GM12878 (cell line): ENCODE measurements at regions not wholly inside any gene's neighbourhood (a gene's known extent, or its start where the extent isn't known, plus 50 kb on each side); places are given as distances from the start of the nearest gene placed in this dataset.
A peak's percentile ranks its signal among the peaks of the same experiment; 100 is the strongest.

ENCODE experiments used
- ATAC-seq: fragments of 200-7000 bp; cut with Tn5 transposase; 3 replicates; pipeline ENCODE4 v1.9.1; 2020; ENCODE audit warnings: mild to moderate bottlenecking, moderate library complexity
- BruUV-seq: library from RNA; stranded (reverse); fragments of 400-500 nt; replicated peaks from 2 replicates; lab custom pipeline; 2021; lab: Mats Ljungman, UMichigan
- CTCF ChIA-PET: fragments of 300-600 bp; sonication (Branson Sonifier 250); formaldehyde crosslinking; extraction: SDS; loops from one replicate; lab custom pipeline; 2021; ENCODE audit warnings: inconsistent platforms; lab: Yijun Ruan, JAX
- POLR2A ChIA-PET: fragments of 350-600 bp; formaldehyde crosslinking; extraction: SDS; loops from one replicate; lab custom pipeline; 2021; ENCODE audit warnings: inconsistent platforms; lab: Charles Lee
- RAD21 ChIA-PET: fragments of 300-600 bp; sonication (Branson Sonifier 250); formaldehyde crosslinking; loops from one replicate; lab custom pipeline; 2023; ENCODE audit warnings: antibody characterized with exemption; ENCODE audit not compliant: unreplicated experiment; lab: Charles Lee
- SMC1A ChIA-PET: fragments of 300-600 bp; sonication (Branson Sonifier 250); formaldehyde crosslinking; loops from one replicate; lab custom pipeline; 2023; ENCODE audit not compliant: unreplicated experiment, uncharacterized antibody; lab: Charles Lee
- DNase-seq: peaks from one replicate; pipeline ENCODE4 v3.0.0-alpha.2; 2011; ENCODE audit warnings: low read depth, low spot score
- FAIRE-seq: peaks from 3 replicates; lab custom pipeline; 2011; peaks lifted over from hg19 to GRCh38; lab: Jason Lieb, UNC
- H2AFZ ChIP-seq: 2 replicates; pipeline ENCODE4 v1.6.0; 2011; ENCODE audit warnings: low read depth, low read length, control low read depth; ENCODE audit not compliant: control insufficient read depth
- H3K27ac ChIP-seq: 2 replicates; pipeline ENCODE4 v1.5.1; 2011; ENCODE audit warnings: control low read depth; ENCODE audit not compliant: control insufficient read depth, insufficient read depth
- H3K27me3 ChIP-seq, 2 experiments: replicated peaks in 1 of 2; 2 replicates each; pipeline versions ENCODE4 v1.6.0 to v1.6.1; 2011; ENCODE audit warnings: low read length in 1 of 2; ENCODE audit not compliant: control insufficient read depth in 2 of 2, insufficient read depth in 2 of 2
- H3K36me3 ChIP-seq, 2 experiments: 2 replicates each; pipeline ENCODE4 v1.5.1; 2011; ENCODE audit warnings: low read length in 1 of 2; ENCODE audit not compliant: control insufficient read depth in 2 of 2, insufficient read depth in 2 of 2
- H3K4me1 ChIP-seq: 2 replicates; pipeline ENCODE4 v1.6.1; 2011; ENCODE audit warnings: mild to moderate bottlenecking, low read length, moderate library complexity, mixed read lengths; ENCODE audit not compliant: control insufficient read depth, insufficient read depth
- H3K4me2 ChIP-seq: 2 replicates; pipeline ENCODE4 v1.6.0; 2011; ENCODE audit warnings: control low read depth; ENCODE audit not compliant: control insufficient read depth, insufficient read depth
- H3K4me3 ChIP-seq: fragments of 200-600 bp; sonication (generic); 2 replicates; pipeline ENCODE4 v1.5.1; 2016
- H3K79me2 ChIP-seq: 2 replicates; pipeline ENCODE4 v1.6.0; 2011; ENCODE audit warnings: low read length; ENCODE audit not compliant: control insufficient read depth, insufficient read depth
- H3K9ac ChIP-seq: 2 replicates; pipeline ENCODE4 v1.8.0; 2011; ENCODE audit warnings: low read length, control low read depth, mixed read lengths; ENCODE audit not compliant: control insufficient read depth, insufficient read depth
- H3K9me3 ChIP-seq: replicated peaks from 3 replicates; pipeline ENCODE4 v1.5.1; 2011; ENCODE audit warnings: mild to moderate bottlenecking, low read length; ENCODE audit not compliant: control insufficient read depth, insufficient read depth
- H4K20me1 ChIP-seq: 2 replicates; pipeline ENCODE4 v1.6.0; 2011; ENCODE audit not compliant: control insufficient read depth, insufficient read depth
- EP300 ChIP-seq, 2 experiments: fragments of 150-350 bp in 1 of 2; IDR thresholded peaks; 2 replicates each; pipeline ENCODE4 v1.6.1; 2011 to 2012; ENCODE audit warnings: low read depth in 2 of 2, low read length in 2 of 2, borderline replicate concordance in 1 of 2, improper control_type of control experiment in 1 of 2, inconsistent platforms in 1 of 2; ENCODE audit not compliant: control insufficient read depth in 1 of 2
- ETV6 ChIP-seq, 2 experiments: fragments of 450-650 bp in 1 of 2; IDR thresholded peaks in 1 of 2; conservative IDR thresholded peaks in 1 of 2; 2 replicates each; pipeline ENCODE4 v1.6.1; 2014; ENCODE audit warnings: antibody characterized with exemption in 1 of 2, borderline replicate concordance in 1 of 2, low read depth in 1 of 2, mild to moderate bottlenecking in 1 of 2, moderate library complexity in 1 of 2
- HDGF ChIP-seq: fragments of 450-650 bp; IDR thresholded peaks from 2 replicates; pipeline ENCODE4 v1.6.1; 2016; ENCODE audit warnings: antibody characterized with exemption
- HSF1 ChIP-seq: fragments of 150-350 bp; IDR thresholded peaks from 2 replicates; pipeline ENCODE4 v1.6.1; 2014; ENCODE audit warnings: mild to moderate bottlenecking, low read depth, low read length
- IKZF1 ChIP-seq: fragments of 450-650 bp; conservative IDR thresholded peaks from 2 replicates; pipeline ENCODE4 v1.6.1; 2017; ENCODE audit warnings: antibody characterized with exemption, mild to moderate bottlenecking
- IKZF2 ChIP-seq, 2 experiments: fragments of 450-650 bp; IDR thresholded peaks; 2 replicates each; pipeline ENCODE4 v1.6.1; 2017; ENCODE audit warnings: mild to moderate bottlenecking in 2 of 2, moderate library complexity in 2 of 2
- MEF2B ChIP-seq: fragments of 450-650 bp; IDR thresholded peaks from 2 replicates; pipeline ENCODE4 v1.6.1; 2018; ENCODE audit warnings: mild to moderate bottlenecking, moderate library complexity; ENCODE audit not compliant: partially characterized antibody, poor library complexity, severe bottlenecking
- MTA2 ChIP-seq: fragments of 450-650 bp; IDR thresholded peaks from 2 replicates; pipeline ENCODE4 v1.6.1; 2016; ENCODE audit warnings: low read depth, mild to moderate bottlenecking, moderate library complexity
- NFIC ChIP-seq: IDR thresholded peaks from 2 replicates; pipeline ENCODE4 v1.6.1; 2012; ENCODE audit warnings: low read depth, mild to moderate bottlenecking, inconsistent platforms, low read length, moderate library complexity
- RUNX3 ChIP-seq: IDR thresholded peaks from 2 replicates; pipeline ENCODE4 v1.6.1; 2012; ENCODE audit warnings: low read length, inconsistent platforms
- SPI1 ChIP-seq: IDR thresholded peaks from 2 replicates; pipeline ENCODE4 v1.6.1; 2011; ENCODE audit warnings: low read depth, mild to moderate bottlenecking, low read length, moderate library complexity, borderline replicate concordance; ENCODE audit not compliant: insufficient read depth
- WGBS: methylation state at CpG from one replicate; pipeline ENCODE4 v1.1.6; 2016; ENCODE audit warnings: low lambda C conversion rate; ENCODE audit not compliant: insufficient replicate concordance, insufficient coverage; ENCODE audit errors: missing lambda C conversion rate; 5-methylcytosine and 5-hydroxymethylcytosine counted together
- in situ Hi-C: fragments of 300-500 bp; cut with MboI; formaldehyde crosslinking; loops from 9 replicates; pipeline ENCODE4 v1.14.3; 2018; ENCODE audit warnings: mixed read lengths
- intact Hi-C: fragments of 100-400 bp; cut with micrococcal nuclease; formaldehyde crosslinking; loops from one replicate; pipeline ENCODE4 v1.14.2; 2022; ENCODE audit not compliant: unreplicated experiment

GRCh38 chr9:115192280-115192679, 74.3 kb upstream of the TNC start:
- intact Hi-C loops: loop anchor here (5.0 kb wide), 1 partner anchor 155 kb away; no protein-coding TSS in a partner anchor
- no TSS peak for BruUV-seq
- CTCF ChIA-PET: interaction anchor here (0.8 kb wide), 1 partner anchor 13 kb away, joined by 3 read pairs; no protein-coding TSS in a partner anchor
- WGBS: 2% methylated on average over 3 of the region's 3 CpGs
- in situ Hi-C loops: no loop called here
- peak; percentile 56 for ATAC-seq
- no peak overlapping the region for H3K4me3 ChIP-seq
- no peak for DNase-seq
- H3K27me3 ChIP-seq: no peaks in the 10 kb centered on the region
- TF ChIP-seq NFIC (peak; percentile 60; the same call in 1 of the 2 replicates), MEF2B (no peak), IKZF2 (IDR thresholded peaks at IDR 0.05) (peak; percentile 65 to 74; a peak in 3 of 4 replicates), RUNX3 (peak; percentile 72), MTA2 (0 out of 2 replicates have a peak, but pooled peaks have one; percentile 16), EP300 (IDR thresholded peaks at IDR 0.05; ENCODE audit: borderline replicate concordance in 1 of 2, control insufficient read depth in 1 of 2, low read depth in 2 of 2, low read length in 2 of 2) (peak in 1 of 2 experiments; percentile 47; a peak in 1 of 4 replicates), HDGF (0 out of 2 replicates have a peak, but pooled peaks have one; percentile 22), HSF1 (no peak), SPI1 (peak; percentile 48; the same call in 1 of the 2 replicates), IKZF1 (peak; percentile 60), ETV6 (conservative IDR thresholded peaks at IDR 0.05 in 1 of 2, IDR thresholded peaks at IDR 0.05 in 1 of 2; ENCODE audit: borderline replicate concordance in 1 of 2, low read depth in 1 of 2) (peak in 1 of 2 experiments; percentile 84; a peak in 2 of 4 replicates)
- no peak overlapping the region for H3K9ac ChIP-seq
- no peak overlapping the region for H2AFZ ChIP-seq
- POLR2A ChIA-PET: interaction anchor here (1.2 kb wide), 1 partner anchor 14 kb away, joined by 7 read pairs; no protein-coding TSS in a partner anchor
- SMC1A ChIA-PET: interaction anchor here (1.3 to 10.5 kb wide), 4 partner anchors 16 to 181 kb away, joined by 3 to 81 read pairs (median 6); no protein-coding TSS in a partner anchor
- peaks cover 4% of the 10 kb centered on the region; the same call in 1 of the 2 replicates for H3K4me1 ChIP-seq
- H4K20me1 ChIP-seq: no peaks in the 10 kb centered on the region
- peak; percentile 83 for FAIRE-seq
- no peaks in the 10 kb centered on the region; the same call in 2 of the 3 replicates for H3K9me3 ChIP-seq
- no peaks in the 10 kb centered on the region for H3K36me3 ChIP-seq
- H3K4me2 ChIP-seq: peak overlapping the region; percentile 2; the same call in 1 of the 2 replicates
- peak overlapping the region; percentile 10; the same call in 1 of the 2 replicates for H3K27ac ChIP-seq
- RAD21 ChIA-PET: interaction anchor here (0.9 to 1.5 kb wide), 4 partner anchors 12 to 20 kb away, joined by 3 to 7 read pairs (median 4); no protein-coding TSS in a partner anchor
- no peaks in the 10 kb centered on the region for H3K79me2 ChIP-seq
